Stimulated activated naive CD4-positive, alpha-beta T cell treated with Interleukin-2 at 50 U/mL for 16 hours (primary cell): ENCODE measurements at regions not wholly inside any gene's neighbourhood (a gene's known extent, or its start where the extent isn't known, plus 50 kb on each side); places are given as distances from the start of the nearest gene placed in this dataset.

Experiments used
- DNase-seq: peaks from one replicate; lab custom pipeline; 2025; lab: John Stamatoyannopoulos, UW

GRCh38 chr10:3465406-3465891 is 292.9 kb upstream of the PITRM1 start:
- DNase-seq, result no peak

GRCh38 chr10:3464760-3465405 is 292.3 kb upstream of the PITRM1 start:
- DNase-seq, result no peak

DNA sequence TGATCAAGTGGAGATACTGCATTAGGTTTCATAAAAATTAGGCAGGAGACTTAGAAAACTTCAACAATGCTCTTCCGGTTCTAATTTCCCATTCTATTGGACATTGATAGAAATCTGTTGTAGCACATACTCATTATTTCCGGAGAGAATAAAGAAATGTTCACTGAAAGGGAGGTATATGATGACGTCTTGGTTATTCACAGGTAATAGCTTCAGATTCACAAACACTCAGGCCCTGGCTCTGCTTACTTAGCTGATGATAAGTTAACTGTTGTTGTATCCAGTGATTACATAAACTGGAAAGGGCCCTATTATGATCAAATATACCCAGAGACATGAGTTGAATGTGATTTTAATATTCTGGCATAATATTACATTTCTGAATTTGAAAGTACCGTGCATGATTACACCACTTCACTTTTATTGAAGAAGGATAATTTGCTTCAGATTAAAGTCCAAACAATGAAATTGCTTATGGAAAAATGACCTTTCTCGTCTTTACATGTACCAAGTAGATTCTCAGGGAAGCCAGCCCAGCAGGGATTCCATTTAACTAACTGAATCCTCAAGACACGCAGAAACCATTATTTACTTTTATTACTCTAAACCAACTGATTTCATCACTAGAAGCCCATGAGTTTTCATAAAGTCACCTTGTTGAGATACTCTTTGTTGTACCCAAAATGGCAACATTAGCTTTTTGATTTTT is 288.0 kb upstream of the PITRM1 start:
- DNase-seq, result no peak

- DNase-seq, result no peak
Measured at GRCh38 chr10:3455385-3456334, 283.1 kb upstream of the PITRM1 start.

GRCh38 chr10:3452683-3453361 is 280.2 kb upstream of the PITRM1 start:
- DNase-seq, result no peak

GRCh38 chr10:3452173-3452626 is 279.6 kb upstream of the PITRM1 start:
- no peak for DNase-seq

- DNase-seq, result no peak
Measured at GRCh38 chr10:3451516-3452172, 279.1 kb upstream of the PITRM1 start.

DNA sequence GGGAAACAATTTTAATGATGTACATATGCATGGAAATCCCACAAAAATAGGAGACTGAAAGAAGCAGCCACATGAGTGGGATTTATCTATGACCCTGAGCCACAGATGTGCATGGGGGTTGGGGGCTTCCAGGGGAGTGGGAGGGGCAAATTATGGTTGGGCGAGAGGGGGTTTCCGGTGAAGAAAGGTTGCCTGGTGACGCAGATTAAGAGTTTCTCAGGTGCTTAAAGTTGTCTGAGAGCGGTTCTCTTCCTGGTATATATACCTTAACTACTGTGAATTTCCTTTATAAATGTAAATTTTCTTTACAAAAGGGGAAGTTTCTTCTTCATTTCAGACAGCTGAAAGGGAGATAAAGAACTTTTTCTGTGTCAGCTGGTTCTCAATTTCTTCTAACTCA is 273.6 kb upstream of the PITRM1 start:
- DNase-seq, result no peak

GRCh38 chr10:3445648-3446047 is 273.1 kb upstream of the PITRM1 start:
- no peak for DNase-seq

DNA sequence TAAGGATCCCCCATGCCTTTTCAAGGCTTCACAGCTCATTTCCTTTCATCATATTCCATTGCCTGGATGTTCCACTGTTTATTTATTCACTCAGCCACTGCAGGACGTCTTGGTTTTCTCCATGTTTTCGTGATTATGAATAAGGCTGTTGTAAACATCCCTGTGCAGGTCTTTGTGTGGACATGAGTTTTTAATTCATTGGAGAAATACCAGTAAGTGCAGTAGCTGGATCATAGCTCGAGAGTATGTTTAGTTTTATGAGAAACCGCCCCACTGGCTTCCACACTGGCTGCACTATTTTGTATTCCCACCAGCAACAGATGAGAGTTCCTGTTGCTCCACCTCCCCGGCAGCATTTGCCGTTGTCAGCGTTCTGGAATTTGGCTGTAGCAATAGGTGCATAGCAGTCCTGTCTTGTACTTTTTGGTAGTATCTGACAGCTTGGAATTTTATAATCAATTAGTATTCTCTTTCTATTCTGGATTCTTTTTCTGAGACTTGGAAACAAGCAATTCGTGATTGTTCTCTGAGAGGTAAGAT is 269.9 kb upstream of the PITRM1 start:
- DNase-seq, result no peak

GRCh38 chr10:3439183-3439582 is 266.6 kb upstream of the PITRM1 start:
- no peak for DNase-seq

GRCh38 chr10:3438606-3439005 is 266.0 kb upstream of the PITRM1 start:
- DNase-seq, result no peak

DNA sequence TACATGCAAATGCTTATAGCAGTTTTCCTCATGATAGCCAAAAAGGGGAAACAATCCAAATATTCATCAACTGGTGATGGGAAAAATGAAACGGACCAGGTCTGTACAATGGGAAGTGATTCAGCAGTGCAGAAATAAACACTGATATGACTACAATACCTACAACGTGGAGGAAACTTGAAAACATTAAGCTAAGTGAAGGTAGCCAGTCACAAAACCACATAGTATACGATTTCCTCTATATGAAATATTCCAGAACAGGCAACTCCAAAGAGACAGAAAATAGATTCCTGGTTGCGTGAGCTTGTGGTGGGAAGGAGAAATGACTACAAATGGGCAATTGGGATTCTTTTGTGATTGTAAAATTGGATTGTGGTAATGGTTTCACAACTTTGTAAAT is 263.1 kb upstream of the PITRM1 start:
- DNase-seq, result no peak

- DNase-seq, result no peak
Measured at GRCh38 chr10:3433988-3434387, 261.4 kb upstream of the PITRM1 start.

- no peak for DNase-seq
Measured at GRCh38 chr10:3433131-3433530, 260.5 kb upstream of the PITRM1 start.

GRCh38 chr10:3432081-3432825 is 259.7 kb upstream of the PITRM1 start:
- no peak for DNase-seq

DNA sequence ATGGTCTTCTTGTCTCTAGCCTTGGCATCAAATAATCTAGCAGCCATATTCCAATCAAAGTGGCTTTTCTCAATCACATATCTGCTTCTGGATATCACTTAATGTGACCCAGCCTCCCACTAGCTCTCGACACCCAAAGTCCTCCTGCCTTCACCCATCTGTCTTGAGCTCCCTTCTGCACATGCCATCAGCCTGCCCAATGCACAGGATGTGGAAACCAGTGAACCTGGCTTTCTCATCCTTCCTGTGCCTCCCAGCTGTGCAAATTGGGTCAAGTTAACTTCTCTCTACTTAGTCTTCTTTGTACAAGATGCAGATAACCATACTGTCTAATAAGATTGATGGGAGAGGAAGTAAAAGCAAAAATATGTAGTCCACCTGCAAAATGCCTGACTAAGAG is 257.9 kb upstream of the PITRM1 start:
- no peak for DNase-seq

- DNase-seq, result no peak
Measured at GRCh38 chr10:3429676-3430075, 257.1 kb upstream of the PITRM1 start.

- no peak for DNase-seq
Measured at GRCh38 chr10:3428826-3429225, 256.2 kb upstream of the PITRM1 start.

DNA sequence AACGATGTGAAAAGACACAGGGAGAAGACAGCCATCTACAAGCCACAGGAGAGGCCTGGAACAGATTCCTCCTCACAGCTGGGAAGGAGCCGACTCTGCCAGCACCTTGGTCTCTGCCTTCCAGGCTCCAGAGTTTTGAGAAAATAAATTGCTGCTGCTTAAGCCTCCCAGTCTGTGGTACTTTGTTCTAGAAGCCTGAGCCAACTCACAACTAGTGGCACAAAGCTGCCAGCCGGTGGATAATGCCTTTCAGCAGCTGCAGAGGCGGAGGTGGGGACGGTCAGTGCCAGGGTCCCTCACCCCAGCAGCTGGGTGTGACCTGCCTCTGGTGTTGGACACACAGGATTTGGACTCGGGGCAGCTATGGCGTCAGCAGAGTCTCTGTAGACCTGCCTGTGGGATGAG is 255.4 kb upstream of the PITRM1 start:
- no peak for DNase-seq
